HEK293T (cell line): ENCODE measurements at regions not wholly inside any gene's neighbourhood (a gene's known extent, or its start where the extent isn't known, plus 50 kb on each side); places are given as distances from the start of the nearest gene placed in this dataset.

Source experiments
- BHLHE40 ChIP-seq: fragments of 450-650 bp; IDR thresholded peaks from 2 replicates; pipeline ENCODE4 v1.6.1; 2016; ENCODE audit warnings: mild to moderate bottlenecking, moderate library complexity, borderline replicate concordance
- ELF4 ChIP-seq: fragments of 450-650 bp; IDR thresholded peaks from 2 replicates; pipeline ENCODE4 v1.6.1; 2017; ENCODE audit warnings: antibody characterized with exemption
- FOXA1 ChIP-seq: fragments of 450-650 bp; IDR thresholded peaks from 2 replicates; pipeline ENCODE4 v1.6.1; 2016; ENCODE audit warnings: mild to moderate bottlenecking
- FOXM1 ChIP-seq: fragments of 450-650 bp; IDR thresholded peaks from 2 replicates; pipeline ENCODE4 v1.6.1; 2017; ENCODE audit warnings: mild to moderate bottlenecking, borderline replicate concordance
- ZNF384 ChIP-seq: fragments of 450-650 bp; IDR thresholded peaks from 2 replicates; pipeline ENCODE4 v1.6.1; 2016

DNA sequence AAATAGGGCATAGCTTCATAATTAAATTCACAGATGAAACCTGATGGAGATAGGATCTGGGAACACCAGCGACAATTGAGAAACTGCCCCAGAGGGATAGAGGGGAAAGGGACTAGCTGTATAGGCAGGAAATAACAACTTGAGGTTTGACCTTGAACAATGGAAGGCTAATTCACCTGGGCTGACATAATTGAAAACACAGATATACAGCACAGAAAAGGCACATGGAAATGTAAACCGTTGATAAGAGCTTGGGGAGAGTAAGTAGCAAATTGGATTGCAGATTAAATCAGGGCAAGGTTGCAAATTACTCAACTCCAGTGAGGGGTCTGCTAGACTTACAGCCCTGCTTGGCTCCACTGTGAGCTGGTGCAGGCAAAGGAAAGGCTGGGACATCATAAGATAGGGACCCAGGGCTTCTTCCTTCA, 246.7 kb downstream of the DLEU7 start:
- TF ChIP-seq FOXA1 (no peak), BHLHE40 (no peak), FOXM1 (no peak), ZNF384 (no peak), ELF4 (no peak)
